ENCODE measurements at regions not wholly inside any gene's neighbourhood (a gene's known extent, or its start where the extent isn't known, plus 50 kb on each side); places are given as distances from the start of the nearest gene placed in this dataset.

- Histone ChIP-seq H3K27me3 (ENCODE audit: insufficient read depth) (no peaks in the 10 kb centered on the region), H3K4me3 (no peak overlapping the region), H2AFZ (no peak overlapping the region), H3K36me3 (ENCODE audit: insufficient read depth) (no peaks in the 10 kb centered on the region), H4K20me1 (replicated peaks; ENCODE audit: insufficient read depth) (no peaks in the 10 kb centered on the region), H3K9me2 (ENCODE audit: insufficient read depth) (peaks cover under 1% of the 10 kb centered on the region; the same call in 1 of the 2 replicates), H3K4me2 (no peak overlapping the region), H3F3A (replicated peaks; ENCODE audit: low read depth) (no peaks in the 10 kb centered on the region), H3K27ac (ENCODE audit: low read depth) (no peak overlapping the region), H3K4me1 (ENCODE audit: insufficient read depth) (no peaks in the 10 kb centered on the region), H3K79me2 (replicated peaks; ENCODE audit: insufficient read depth) (no peaks in the 10 kb centered on the region)
- Mint-ChIP-seq H3K9me3 (no peaks in the 10 kb centered on the region), H3K27me3 (ENCODE audit: insufficient read depth, low read depth, poor library complexity) (no peaks in the 10 kb centered on the region), H3K4me3 (no peak overlapping the region), H3K36me3 (ENCODE audit: low read depth) (no peaks in the 10 kb centered on the region), H3K4me1 (peaks cover 3% of the 10 kb centered on the region; the same call in 1 of the 3 replicates), H3K27ac (0 out of 2 replicates have a peak overlapping the region, but pooled peaks have one; percentile 14)
- ATAC-seq (no peak), DNase-seq (ENCODE audit: low spot score) (no peak)
- TF ChIP-seq CREB1 (CRISPR knock-in tag; IDR thresholded peaks at IDR 0.05; ENCODE audit: low read depth) = no peak
- no peak for TF ChIP-seq JUNB (IDR thresholded peaks at IDR 0.05; ENCODE audit: unreplicated experiment)
- TF ChIP-seq REST (IDR thresholded peaks at IDR 0.05; ENCODE audit: unreplicated experiment) = no peak
- no peak for TF ChIP-seq EZH2 (IDR thresholded peaks at IDR 0.05; ENCODE audit: low read depth, unreplicated experiment)
- TF ChIP-seq EZH2phosphoT487 (IDR thresholded peaks at IDR 0.05; ENCODE audit: unreplicated experiment) = no peak
- TF ChIP-seq NANOG (IDR thresholded peaks at IDR 0.05; ENCODE audit: borderline replicate concordance) = no peak
- no peak for TF ChIP-seq ZNF462 (CRISPR knock-in tag; IDR thresholded peaks at IDR 0.05)
- no peak for TF ChIP-seq CTCF (conservative IDR thresholded peaks at IDR 0.05; ENCODE audit: low read depth in 2 of 2)
- TF ChIP-seq ETS1 (IDR thresholded peaks at IDR 0.05) = no peak
- no peak for TF ChIP-seq ZNF331 (CRISPR knock-in tag; IDR thresholded peaks at IDR 0.05; ENCODE audit: low read depth)
Observed at GRCh38 chr3:146912241-146913015, 307.3 kb upstream of the PLSCR5 start.
